HCT116 (cell line): ENCODE measurements at regions not wholly inside any gene's neighbourhood (a gene's known extent, or its start where the extent isn't known, plus 50 kb on each side); places are given as distances from the start of the nearest gene placed in this dataset.

Experiments used
- ATAC-seq: fragments of 200-7000 bp; cut with Tn5 transposase; 2 replicates; pipeline ENCODE4 v1.9.1; 2020; ENCODE audit warnings: mild to moderate bottlenecking, moderate library complexity
- BruUV-seq: library from RNA; stranded (reverse); fragments of 400-500 nt; replicated peaks from 2 replicates; lab custom pipeline; 2021; lab: Mats Ljungman, UMichigan
- CTCF ChIA-PET: fragments of 300-600 bp; sonication (Branson Sonifier 250); formaldehyde crosslinking; loops from one replicate; lab custom pipeline; 2021; ENCODE audit warnings: antibody characterized with exemption; lab: Charles Lee
- POLR2A ChIA-PET: fragments of 300-600, 350-600 bp; sonication (Branson Sonifier 250); formaldehyde crosslinking; loops from one replicate; lab custom pipeline; 2021; ENCODE audit warnings: antibody characterized with exemption; lab: Charles Lee
- RAD21 ChIA-PET, 2 experiments: fragments of 300-600 bp; sonication (Branson Sonifier 250); formaldehyde crosslinking; loops; one replicate each; lab custom pipeline; 2023; ENCODE audit warnings: low total read pairs in 2 of 2; ENCODE audit not compliant: uncharacterized antibody in 2 of 2, unreplicated experiment in 2 of 2, low non-redundant PET in 1 of 2; lab: Charles Lee
- DNase-seq: peaks from one replicate; pipeline ENCODE4 v3.0.0-alpha.2; 2010; ENCODE audit warnings: low read depth, low spot score
- H2AFZ ChIP-seq: fragments of 200-600 bp; shearing (Covaris generic), sonication (generic); 2 replicates; pipeline ENCODE4 v1.6.1; 2017; ENCODE audit warnings: low read depth, mixed run types, mixed read lengths, antibody characterized with exemption, low read length; ENCODE audit not compliant: poor library complexity, severe bottlenecking
- H3K27ac ChIP-seq: 2 replicates; pipeline ENCODE4 v1.5.1; 2012; ENCODE audit warnings: low read depth, low read length
- H3K27me3 ChIP-seq: fragments of 200-600 bp; sonication (generic); 2 replicates; pipeline ENCODE4 v1.6.1; 2016; ENCODE audit warnings: mixed run types, low read length, mixed read lengths; ENCODE audit not compliant: insufficient read depth
- H3K36me3 ChIP-seq, 2 experiments: fragments of 200-500 bp in 1 of 2; fragments of 200-600 bp in 1 of 2; sonication (Bioruptor generic) in 1 of 2; sonication (generic) in 1 of 2; 2 replicates each; pipeline versions ENCODE4 v1.5.1 to v1.6.1; 2014 to 2016; ENCODE audit warnings: low read length in 2 of 2, inconsistent platforms in 1 of 2, mixed read lengths in 1 of 2, mixed run types in 1 of 2; ENCODE audit not compliant: insufficient read depth in 2 of 2, control insufficient read depth in 1 of 2
- H3K4me1 ChIP-seq, 2 experiments: fragments of 200-600 bp in 1 of 2; sonication (generic) in 1 of 2; 2 replicates each; pipeline versions ENCODE4 v1.5.1 to v1.6.1; 2012 to 2017; ENCODE audit warnings: low read length in 2 of 2, inconsistent platforms in 1 of 2, mild to moderate bottlenecking in 1 of 2, mixed read lengths in 1 of 2, mixed run types in 1 of 2, moderate library complexity in 1 of 2; ENCODE audit not compliant: insufficient read depth in 2 of 2, control insufficient read depth in 1 of 2
- H3K4me2 ChIP-seq: fragments of 200-600 bp; sonication (generic); 2 replicates; pipeline ENCODE4 v1.6.1; 2017; ENCODE audit warnings: mixed run types, low read length, mixed read lengths
- H3K4me3 ChIP-seq, 2 experiments: fragments of 200-600 bp in 1 of 2; sonication (generic) in 1 of 2; replicated peaks in 1 of 2; 2 replicates each; pipeline ENCODE4 v1.5.1; 2011 to 2016; ENCODE audit warnings: low read length in 2 of 2, control low read depth in 1 of 2, low read depth in 1 of 2, mild to moderate bottlenecking in 1 of 2, mixed read lengths in 1 of 2, mixed run types in 1 of 2
- H3K79me2 ChIP-seq: fragments of 200-600 bp; sonication (generic); 2 replicates; pipeline ENCODE4 v1.6.1; 2017; ENCODE audit warnings: mild to moderate bottlenecking, mixed run types, low read length, moderate library complexity, mixed read lengths; ENCODE audit not compliant: insufficient read depth
- H3K9ac ChIP-seq: fragments of 200-600 bp; sonication (generic); 2 replicates; pipeline ENCODE4 v1.6.1; 2016; ENCODE audit warnings: low read length, mixed read lengths
- H3K9me2 ChIP-seq: fragments of 200-600 bp; sonication (generic), shearing (Covaris generic); 2 replicates; pipeline ENCODE4 v1.6.1; 2017; ENCODE audit warnings: mixed run types, mild to moderate bottlenecking, moderate library complexity; ENCODE audit not compliant: insufficient read depth
- H3K9me3 ChIP-seq, 2 experiments: fragments of 200-500 bp in 1 of 2; fragments of 200-600 bp in 1 of 2; sonication (Bioruptor generic) in 1 of 2; sonication (generic) in 1 of 2; 2 replicates each; pipeline ENCODE4 v1.6.1; 2014 to 2017; ENCODE audit warnings: low read length in 2 of 2, mixed read lengths in 2 of 2, inconsistent platforms in 1 of 2, low read depth in 1 of 2, mild to moderate bottlenecking in 1 of 2, mixed run types in 1 of 2, moderate library complexity in 1 of 2; ENCODE audit not compliant: control insufficient read depth in 1 of 2, insufficient read depth in 1 of 2
- H4K20me1 ChIP-seq: fragments of 200-600 bp; sonication (generic), shearing (Covaris generic); 2 replicates; pipeline ENCODE4 v1.6.1; 2017; ENCODE audit warnings: mixed run types, mild to moderate bottlenecking, moderate library complexity; ENCODE audit not compliant: insufficient read depth
- CTCF ChIP-seq, 3 experiments: fragments of 200-600 bp in 1 of 3; sonication (generic) in 1 of 3; IDR thresholded peaks in 2 of 3; conservative IDR thresholded peaks in 1 of 3; 2 replicates each; pipeline ENCODE4 v1.5.1; 2012 to 2017; ENCODE audit warnings: low read depth in 2 of 3, low read length in 2 of 3, antibody characterized with exemption in 1 of 3, borderline replicate concordance in 1 of 3, control low read depth in 1 of 3, mild to moderate bottlenecking in 1 of 3, mixed read lengths in 1 of 3, mixed run types in 1 of 3, moderate library complexity in 1 of 3; ENCODE audit not compliant: insufficient read depth in 1 of 3
- ELF1 ChIP-seq: IDR thresholded peaks from 2 replicates; pipeline ENCODE4 v1.6.1; 2012; ENCODE audit warnings: low read depth, borderline replicate concordance
- EZH2phosphoT487 ChIP-seq: fragments of 200-600 bp; IDR thresholded peaks from 2 replicates; pipeline ENCODE4 v1.6.1; 2018; ENCODE audit warnings: antibody characterized with exemption, borderline replicate concordance
- JUND ChIP-seq: IDR thresholded peaks from 2 replicates; pipeline ENCODE4 v1.6.1; 2012
- POLR2A ChIP-seq: IDR thresholded peaks from 2 replicates; pipeline ENCODE4 v1.7.0; 2011; ENCODE audit warnings: borderline replicate concordance; ENCODE audit not compliant: insufficient read depth, insufficient read length; ENCODE audit errors: extremely low read depth
- RAD21 ChIP-seq: IDR thresholded peaks from 2 replicates; pipeline ENCODE4 v1.6.1; 2012; ENCODE audit warnings: low read depth, mild to moderate bottlenecking
- SP1 ChIP-seq: IDR thresholded peaks from 2 replicates; pipeline ENCODE4 v1.6.1; 2012; ENCODE audit warnings: low read depth
- TCF7L2 ChIP-seq: IDR thresholded peaks from 2 replicates; pipeline ENCODE4 v1.7.0; 2011; ENCODE audit warnings: borderline replicate concordance, inconsistent platforms; ENCODE audit not compliant: insufficient read depth, insufficient read length; ENCODE audit errors: extremely low read depth
- YY1 ChIP-seq: IDR thresholded peaks from 2 replicates; pipeline ENCODE4 v1.6.1; 2011; ENCODE audit warnings: low read length, low read depth, moderate library complexity, mild to moderate bottlenecking; ENCODE audit not compliant: insufficient replicate concordance; ENCODE audit errors: extremely low read depth
- ZBTB33 ChIP-seq: IDR thresholded peaks from 2 replicates; pipeline ENCODE4 v1.6.1; 2011; ENCODE audit warnings: mild to moderate bottlenecking, low read length, moderate library complexity; ENCODE audit not compliant: insufficient replicate concordance; ENCODE audit errors: extremely low read depth
- ZFX ChIP-seq: fragments of 450-650 bp; IDR thresholded peaks from 2 replicates; pipeline ENCODE4 v1.6.1; 2017
- ZNF274 ChIP-seq: fragments of 200-500 bp; sonication (Bioruptor generic); IDR thresholded peaks from 2 replicates; pipeline ENCODE4 v1.6.1; 2014; ENCODE audit warnings: mild to moderate bottlenecking, low read depth, low read length, inconsistent platforms
- intact Hi-C: fragments of 100-400 bp; cut with micrococcal nuclease; formaldehyde crosslinking; loops from 2 replicates; pipeline ENCODE4 v1.10.0; 2022

- Histone ChIP-seq H3K9ac (no peak overlapping the region), H3K27ac (no peak overlapping the region), H3K9me3 (no peaks in the 10 kb centered on the region; a peak in 1 of 4 replicates), H3K4me2 (no peak overlapping the region), H3K79me2 (no peaks in the 10 kb centered on the region), H2AFZ (no peak overlapping the region), H3K27me3 (no peaks in the 10 kb centered on the region), H3K9me2 (no peaks in the 10 kb centered on the region), H3K36me3 (no peaks in the 10 kb centered on the region), H3K4me3 (no peak overlapping the region), H3K4me1 (no peaks in the 10 kb centered on the region), H4K20me1 (no peaks in the 10 kb centered on the region)
- POLR2A ChIA-PET, result no interaction called here
- CTCF ChIA-PET, result interaction anchor here (1.9 kb wide), 1 partner anchor 297 kb away, joined by 5 read pairs; no protein-coding TSS in a partner anchor
- intact Hi-C loops, result no loop called here
- DNase-seq (no peak), ATAC-seq (no peak)
- BruUV-seq, result no TSS peak
- RAD21 ChIA-PET, result no interaction called here
- TF ChIP-seq EZH2phosphoT487 (no peak), TCF7L2 (no peak), POLR2A (no peak), JUND (no peak), ELF1 (no peak), ZNF274 (no peak), SP1 (no peak), YY1 (no peak), ZBTB33 (no peak), ZFX (no peak), CTCF (IDR thresholded peaks at IDR 0.05 in 2 of 3, conservative IDR thresholded peaks at IDR 0.05 in 1 of 3; ENCODE audit: borderline replicate concordance in 1 of 3, insufficient read depth in 1 of 3, low read depth in 2 of 3, low read length in 2 of 3) (no peak), RAD21 (no peak)
Measured at GRCh38 chr3:194979173-194979572, 291.8 kb downstream of the XXYLT1 start.
